ENCODE measurements at regions not wholly inside any gene's neighbourhood (a gene's known extent, or its start where the extent isn't known, plus 50 kb on each side); places are given as distances from the start of the nearest gene placed in this dataset.

DNA sequence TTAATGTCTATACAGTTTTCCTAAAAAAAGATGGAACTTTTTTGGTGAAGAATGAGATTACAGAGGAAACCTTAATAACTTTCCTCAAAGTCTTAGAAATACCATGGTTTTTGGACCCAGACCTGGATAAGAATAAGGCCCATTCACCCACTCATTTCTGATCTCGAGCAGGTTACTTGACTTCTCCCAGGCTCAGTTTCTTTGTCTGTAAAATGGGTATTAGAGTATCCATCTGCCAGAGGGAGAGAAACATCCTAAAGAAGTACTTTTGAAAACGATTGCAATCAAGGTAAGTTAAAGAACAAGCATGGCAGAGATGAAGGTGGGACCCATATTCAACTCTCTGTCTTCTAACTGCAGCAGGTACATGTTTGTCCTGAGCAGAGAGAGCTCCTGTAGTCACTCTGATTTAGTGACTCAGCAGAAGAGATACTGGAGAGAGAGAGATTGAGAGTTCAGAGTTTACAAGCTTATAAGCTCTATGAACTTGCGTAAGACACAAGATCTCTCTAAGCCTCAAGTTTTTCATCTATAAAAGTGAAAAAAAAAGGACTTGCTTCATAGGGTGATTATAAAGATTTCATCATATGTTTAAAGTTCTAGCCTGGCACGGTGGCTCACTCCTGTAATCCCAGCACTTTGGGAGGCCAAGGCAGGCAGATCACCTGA, 379.4 kb upstream of the SGCD start:
- H2AFZ ChIP-seq (replicated peaks; ENCODE audit: low read length, poor library complexity), result no peak overlapping the region
- peak overlapping the region; percentile 19 for H4K91ac ChIP-seq (ENCODE audit: insufficient read depth, low read depth, low read length)
- H3K9ac ChIP-seq (ENCODE audit: low read depth, low read length), result no peak overlapping the region
- H2BK5ac ChIP-seq (ENCODE audit: low read depth, low read length, poor library complexity, severe bottlenecking), result peak overlapping the region; percentile 17
- no peaks in the 10 kb centered on the region for H3K9me3 ChIP-seq (ENCODE audit: control insufficient read depth, insufficient read depth, low read length)
- no peaks in the 10 kb centered on the region for H3K79me1 ChIP-seq (ENCODE audit: low read depth in 1 of 2, low read length in 2 of 2)
- peak overlapping the region; percentile 55; the same call in 1 of the 2 replicates for H3K27ac ChIP-seq (ENCODE audit: insufficient read depth, low read length)
- peaks cover 3% of the 10 kb centered on the region; the same call in 1 of the 2 replicates for H3K9me1 ChIP-seq (ENCODE audit: insufficient read depth, low read length)
- H4K8ac ChIP-seq (ENCODE audit: low read depth in 2 of 2, low read length in 2 of 2), result peak overlapping the region; percentile 26 to 56; a peak in 1 of 4 replicates
- no peaks in the 10 kb centered on the region for H3K27me3 ChIP-seq (ENCODE audit: control insufficient read depth, insufficient read depth, low read length)
- H3K4me3 ChIP-seq (ENCODE audit: insufficient read depth, low read depth, low read length), result no peak overlapping the region
- ATAC-seq (ENCODE audit: low read depth), result 0 out of 2 replicates have a peak, but pooled peaks have one; percentile 31
- intact Hi-C loops (cut with micrococcal nuclease), result loop anchor here (5.0 to 10.0 kb wide), 3 partner anchors 417 to 695 kb away; no protein-coding TSS in a partner anchor
- H2BK20ac ChIP-seq (ENCODE audit: low read depth, low read length), result peak overlapping the region; percentile 51
- WGBS, 2 experiments (ENCODE audit: extremely low coverage in 2 of 2, insufficient read length in 1 of 2), result no CpG with 5 or more reads among the region's 4 CpGs
- in situ Hi-C loops (cut with MboI; ENCODE audit: low sequenced_read_pairs), result loop anchor here (25.0 kb wide), 1 partner anchor 1190 kb away; the partner anchor contains the start of gene MED7
- dilution Hi-C loops (cut with HindIII; ENCODE audit: low sequenced_read_pairs, unreplicated experiment), result no loop called here
- ChIA-PET POLR2A (ENCODE audit: unreplicated experiment) (no interaction called here), CTCF (no interaction called here)
- H3K4me1 ChIP-seq (ENCODE audit: control insufficient read depth, insufficient read depth, low read length), result peaks cover 7% of the 10 kb centered on the region; the same call in 1 of the 2 replicates
- no peak overlapping the region for H3K23ac ChIP-seq (ENCODE audit: low read depth, low read length)
- no peak overlapping the region for H3K56ac ChIP-seq (ENCODE audit: extremely low read depth, insufficient read depth, low read length)
- no peak overlapping the region for H3K4me2 ChIP-seq (ENCODE audit: low read depth, low read length)
- H2AK5ac ChIP-seq (ENCODE audit: low read depth, low read length), result peak overlapping the region; percentile 14; the same call in 1 of the 2 replicates
- TF ChIP-seq MXI1 (IDR thresholded peaks at IDR 0.05; ENCODE audit: borderline replicate concordance, low read depth, low read length) (no peak), ELK1 (IDR thresholded peaks at IDR 0.05; ENCODE audit: borderline replicate concordance, low read depth, low read length) (no peak), CHD1 (IDR thresholded peaks at IDR 0.05; ENCODE audit: low read depth, low read length) (no peak), MAZ (IDR thresholded peaks at IDR 0.05; ENCODE audit: borderline replicate concordance, low read depth, low read length) (no peak), FOS (IDR thresholded peaks at IDR 0.05; ENCODE audit: low read depth, low read length) (no peak), NFE2L2 (IDR thresholded peaks at IDR 0.05; ENCODE audit: low read depth, low read length) (peak; percentile 57; the same call in 1 of the 2 replicates), RFX5 (IDR thresholded peaks at IDR 0.05; ENCODE audit: low read depth, low read length) (no peak), CEBPB (IDR thresholded peaks at IDR 0.05; ENCODE audit: low read depth, low read length) (peak; percentile 76), MAFK (IDR thresholded peaks at IDR 0.05; ENCODE audit: low read depth, low read length) (no peak), RAD21 (IDR thresholded peaks at IDR 0.05; ENCODE audit: low read length) (no peak), SMC3 (IDR thresholded peaks at IDR 0.05; ENCODE audit: low read depth, low read length) (no peak), BHLHE40 (IDR thresholded peaks at IDR 0.05; ENCODE audit: low read depth, low read length) (no peak)
- TF ChIP-seq, protein P1, sequence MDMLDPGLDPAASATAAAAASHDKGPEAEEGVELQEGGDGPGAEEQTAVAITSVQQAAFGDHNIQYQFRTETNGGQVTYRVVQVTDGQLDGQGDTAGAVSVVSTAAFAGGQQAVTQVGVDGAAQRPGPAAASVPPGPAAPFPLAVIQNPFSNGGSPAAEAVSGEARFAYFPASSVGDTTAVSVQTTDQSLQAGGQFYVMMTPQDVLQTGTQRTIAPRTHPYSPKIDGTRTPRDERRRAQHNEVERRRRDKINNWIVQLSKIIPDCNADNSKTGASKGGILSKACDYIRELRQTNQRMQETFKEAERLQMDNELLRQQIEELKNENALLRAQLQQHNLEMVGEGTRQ (IDR thresholded peaks at IDR 0.05; ENCODE audit: low read depth, low read length), result no peak
- H2BK120ac ChIP-seq (ENCODE audit: low read depth, low read length), result peak overlapping the region; percentile 5; the same call in 1 of the 2 replicates
- peak overlapping the region; percentile 18; the same call in 1 of the 2 replicates for H3K4ac ChIP-seq (ENCODE audit: low read depth, low read length)
- DNase-seq, result peak; percentile 63
- no peaks in the 10 kb centered on the region for H4K20me1 ChIP-seq (ENCODE audit: insufficient read depth, low read length)
- H2AK9ac ChIP-seq (replicated peaks; ENCODE audit: low read depth, low read length, poor library complexity), result no peak overlapping the region
- H3K14ac ChIP-seq (replicated peaks; ENCODE audit: low read depth, low read length), result 0 out of 2 replicates have a peak overlapping the region, but pooled peaks have one; percentile 3
- H2BK15ac ChIP-seq (ENCODE audit: low read depth, low read length), result no peak overlapping the region
- peak overlapping the region; percentile 60 for H4K5ac ChIP-seq (ENCODE audit: low read depth, low read length)
- no TSS peak for BruUV-seq (replicated peaks)
- no peaks in the 10 kb centered on the region for H3K36me3 ChIP-seq (ENCODE audit: control insufficient read depth, insufficient read depth, low read length)
- H3K18ac ChIP-seq (ENCODE audit: low read depth, low read length), result peak overlapping the region; percentile 73
